ENCODE measurements at regions not wholly inside any gene's neighbourhood (a gene's known extent, or its start where the extent isn't known, plus 50 kb on each side); places are given as distances from the start of the nearest gene placed in this dataset.
"Not testable (repeated sequence)": the region's sequence is repeated elsewhere in the genome, so short reads cannot be mapped to it uniquely, and the experiment has no call there.

DNA sequence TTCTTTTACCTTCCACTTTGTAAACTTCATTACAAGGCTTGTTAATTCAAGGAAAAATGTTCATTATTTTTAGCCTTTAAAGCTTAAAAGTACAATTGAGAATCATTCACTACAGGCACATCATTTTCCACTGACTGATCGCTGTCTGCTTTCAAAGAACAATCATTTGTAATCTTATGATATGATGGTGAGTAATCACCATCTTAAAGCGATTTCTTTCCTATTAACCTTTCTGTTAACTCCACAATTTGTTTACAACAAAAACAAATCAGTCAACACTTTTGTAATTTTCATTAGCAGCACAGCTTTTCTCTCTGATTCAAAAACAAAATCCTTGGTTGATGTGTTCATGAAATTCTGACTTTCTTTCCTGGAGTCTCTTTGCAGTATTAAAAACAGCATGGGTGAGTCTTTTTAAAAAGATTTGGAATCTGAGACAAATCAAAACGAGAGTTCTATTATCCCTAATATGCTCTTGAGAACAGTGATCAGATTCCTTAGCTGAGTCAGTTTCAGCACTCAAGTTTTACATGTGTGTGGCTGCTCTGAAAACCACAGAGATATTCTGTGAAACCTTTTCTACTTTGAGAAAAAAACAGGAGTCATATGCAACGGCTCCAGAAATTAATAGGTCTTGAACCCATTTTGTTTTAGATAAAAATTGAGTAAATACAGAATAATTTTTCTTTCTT is 145.8 kb upstream of the TMPRSS15 start:
- intact Hi-C loops (cut with DNase I) = no loop called here
- no peak for DNase-seq (ENCODE audit: low spot score)

- no peak for DNase-seq (ENCODE audit: low spot score)
- intact Hi-C loops (cut with DNase I) = no loop called here
These were observed 146.8 kb upstream of the TMPRSS15 start for GRCh38 chr21:18550361-18550760.

- intact Hi-C loops (cut with DNase I) = no loop called here
- DNase-seq (ENCODE audit: low spot score) = no peak
These were observed 150.2 kb upstream of the TMPRSS15 start for GRCh38 chr21:18553786-18554185.

DNA sequence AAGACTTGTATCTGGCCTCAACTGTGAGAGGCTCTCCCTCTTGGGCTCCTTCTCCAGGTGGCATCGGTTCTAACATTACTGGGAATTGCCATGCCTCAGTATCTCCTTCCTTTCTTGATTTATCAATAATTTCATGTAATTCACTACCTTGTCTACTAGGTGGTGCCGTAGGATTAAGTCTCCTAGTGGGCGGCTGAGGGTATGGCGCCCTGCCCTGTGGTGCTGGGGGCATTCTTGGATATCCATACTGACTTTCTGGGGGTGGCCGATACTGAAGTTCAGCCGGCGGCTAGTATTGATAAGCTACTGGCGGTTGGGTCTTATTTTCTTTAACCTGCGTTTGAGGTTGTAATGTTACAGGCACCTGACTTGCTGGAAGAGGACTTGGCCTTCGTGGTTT is 164.2 kb upstream of the TMPRSS15 start:
- intact Hi-C loops (cut with DNase I); DNase-seq (ENCODE audit: low spot score): not testable (repeated sequence)

- DNase-seq (ENCODE audit: low spot score) = no peak
- intact Hi-C loops (cut with DNase I) = no loop called here
These were observed 184.5 kb upstream of the TMPRSS15 start for GRCh38 chr21:18588001-18588662.

DNA sequence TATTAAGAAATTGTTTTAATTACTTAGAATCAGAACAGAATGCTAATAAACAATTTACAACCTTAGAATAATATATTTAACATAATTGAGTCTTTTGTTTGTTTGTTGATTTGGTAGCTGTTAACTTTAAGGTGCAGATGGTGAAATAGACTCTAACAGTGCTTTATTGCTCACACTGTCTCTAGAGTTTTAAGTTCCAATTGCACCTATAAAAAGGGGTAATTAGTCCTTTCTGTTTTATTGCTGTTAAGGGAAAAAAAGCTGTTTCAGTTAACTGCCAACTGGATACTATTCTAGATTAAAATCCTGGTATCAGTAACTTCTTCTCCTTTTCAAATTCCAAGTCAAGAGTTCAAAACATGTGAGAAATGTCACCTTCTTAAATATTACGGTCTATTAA is 197.6 kb upstream of the TMPRSS15 start:
- DNase-seq (ENCODE audit: low spot score) = no peak
- intact Hi-C loops (cut with DNase I) = no loop called here

DNA sequence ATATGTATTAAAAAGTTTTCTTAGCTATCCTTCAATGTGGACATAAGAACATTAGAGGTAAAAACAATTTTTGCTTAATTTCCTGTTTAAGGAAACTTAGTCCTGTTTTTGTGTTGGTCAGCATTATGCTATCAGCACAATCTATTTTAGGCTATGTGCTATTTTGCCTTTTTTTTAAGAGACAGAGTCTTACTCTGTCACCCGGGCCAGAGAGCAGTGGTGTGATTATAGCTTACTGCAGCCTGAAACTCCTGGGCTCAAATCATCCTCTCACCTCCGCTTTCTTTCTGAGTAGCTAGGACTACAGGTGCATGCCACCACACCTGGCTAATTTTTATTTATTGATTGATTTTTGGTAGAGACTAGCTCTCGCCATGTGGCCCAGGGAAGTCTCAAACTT is 199.1 kb upstream of the TMPRSS15 start:
- intact Hi-C loops (cut with DNase I) = no loop called here
- no peak for DNase-seq (ENCODE audit: low spot score)

- no peak for DNase-seq (ENCODE audit: low spot score)
- intact Hi-C loops (cut with DNase I) = no loop called here
These were observed 199.7 kb upstream of the TMPRSS15 start for GRCh38 chr21:18603261-18603660.

DNA sequence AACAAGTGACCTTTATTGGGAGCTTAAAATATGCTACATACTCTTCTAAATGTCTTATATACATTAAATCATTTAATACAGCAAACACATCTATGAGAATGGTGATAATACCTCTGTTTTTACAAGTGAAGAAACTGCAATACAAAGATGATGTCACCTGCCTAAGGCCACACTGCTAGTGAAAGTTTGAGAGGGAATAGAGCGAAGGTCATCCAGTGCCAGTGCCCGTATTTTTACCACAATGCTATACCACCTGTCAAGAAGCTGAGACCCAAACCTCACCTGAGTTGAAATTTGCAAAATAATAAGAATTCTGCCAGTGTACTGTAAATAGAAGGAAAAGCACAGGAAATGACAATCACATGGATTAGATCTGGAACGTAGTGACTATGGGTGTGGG is 200.4 kb upstream of the TMPRSS15 start:
- DNase-seq (ENCODE audit: low spot score) = no peak
- intact Hi-C loops (cut with DNase I) = no loop called here

GRCh38 chr21:18608226-18608625 is 204.6 kb upstream of the TMPRSS15 start:
- intact Hi-C loops (cut with DNase I) = no loop called here
- no peak for DNase-seq (ENCODE audit: low spot score)

DNA sequence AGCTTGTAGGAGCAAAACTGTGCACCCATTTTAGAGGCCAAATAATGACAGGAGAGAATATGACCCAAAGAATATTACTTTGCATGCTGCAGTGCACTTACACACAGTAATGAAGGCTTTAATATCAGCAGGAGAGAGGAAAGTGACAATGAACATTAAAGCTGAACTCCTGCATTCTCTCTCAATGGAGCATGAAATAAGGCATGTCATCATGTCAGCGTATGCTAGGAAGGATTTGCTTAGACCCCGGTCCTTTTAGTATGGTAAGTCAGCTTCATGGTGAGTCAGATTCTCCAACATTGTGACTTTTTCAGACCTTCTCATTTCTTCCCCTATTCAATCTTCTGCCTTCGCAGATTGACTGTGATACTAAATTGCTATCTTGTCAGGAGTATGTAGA is 210.7 kb upstream of the TMPRSS15 start:
- DNase-seq (ENCODE audit: low spot score) = no peak
- intact Hi-C loops (cut with DNase I) = no loop called here

DNA sequence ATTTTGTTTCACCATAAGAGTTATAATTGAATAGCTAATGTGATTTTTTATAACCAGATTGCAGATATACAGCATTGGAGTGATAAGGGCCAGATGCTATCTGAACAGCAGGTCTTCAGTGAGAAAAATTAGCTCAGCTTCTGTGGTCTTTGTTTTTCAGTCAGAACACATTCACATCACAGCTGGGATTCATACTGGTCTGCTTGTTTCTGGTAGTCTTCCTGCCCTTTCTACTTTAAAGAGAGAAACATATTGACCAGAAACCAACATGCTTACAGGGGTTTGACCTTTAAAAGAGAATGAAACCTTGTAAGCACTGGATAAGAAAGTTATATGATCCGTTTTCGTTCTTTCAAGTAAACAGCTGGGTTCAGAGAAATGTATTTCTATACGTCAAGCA is 213.7 kb upstream of the TMPRSS15 start:
- no peak for DNase-seq (ENCODE audit: low spot score)
- intact Hi-C loops (cut with DNase I) = no loop called here

- no peak for DNase-seq (ENCODE audit: low spot score)
- intact Hi-C loops (cut with DNase I) = no loop called here
These were observed 216.9 kb upstream of the TMPRSS15 start for GRCh38 chr21:18620436-18620835.

GRCh38 chr21:18622383-18622782 is 218.8 kb upstream of the TMPRSS15 start:
- intact Hi-C loops (cut with DNase I) = no loop called here
- no peak for DNase-seq (ENCODE audit: low spot score)

DNA sequence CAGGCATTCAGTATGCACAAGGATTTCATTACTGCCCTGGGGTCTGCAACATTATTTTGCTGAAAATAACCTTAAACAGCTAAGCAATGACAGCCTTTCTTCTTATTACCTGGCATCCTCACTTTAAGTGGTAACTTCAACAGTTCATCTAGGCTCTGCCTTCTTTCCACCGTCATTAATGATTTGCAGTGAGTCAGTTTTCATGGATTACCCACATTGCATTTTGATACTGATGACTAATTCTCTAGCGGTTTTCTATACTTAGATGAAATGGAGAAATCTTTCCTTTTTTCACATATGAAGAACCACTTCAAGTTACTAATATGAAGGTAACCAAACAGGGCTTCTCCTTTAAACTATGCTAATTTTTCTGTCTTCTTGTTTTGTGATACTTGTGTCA is 226.9 kb upstream of the TMPRSS15 start:
- intact Hi-C loops (cut with DNase I) = no loop called here

DNA sequence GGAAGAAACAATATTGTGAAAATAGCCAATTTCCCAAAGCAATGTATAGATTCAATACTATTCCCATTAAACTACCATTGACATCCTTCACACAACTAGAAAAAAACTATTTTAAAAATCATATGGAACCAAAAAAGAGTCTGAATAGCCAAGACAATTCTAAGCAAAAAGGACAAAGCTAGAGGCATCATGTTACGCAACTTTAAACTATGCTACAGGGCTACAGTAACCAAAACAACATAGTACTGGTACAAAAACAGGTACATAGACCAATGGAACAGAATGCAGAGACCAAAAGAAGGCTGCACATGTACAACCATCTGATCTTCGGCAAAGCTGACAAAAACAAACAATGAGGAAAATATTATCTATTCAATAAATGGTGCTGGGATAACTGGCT is 233.3 kb upstream of the TMPRSS15 start:
- intact Hi-C loops (cut with DNase I) = no loop called here
- DNase-seq (ENCODE audit: low spot score) = no peak

More for the DNA sequence above, 226.9 kb upstream of the TMPRSS15 start:
- DNase-seq (ENCODE audit: low spot score) = no peak

DNA sequence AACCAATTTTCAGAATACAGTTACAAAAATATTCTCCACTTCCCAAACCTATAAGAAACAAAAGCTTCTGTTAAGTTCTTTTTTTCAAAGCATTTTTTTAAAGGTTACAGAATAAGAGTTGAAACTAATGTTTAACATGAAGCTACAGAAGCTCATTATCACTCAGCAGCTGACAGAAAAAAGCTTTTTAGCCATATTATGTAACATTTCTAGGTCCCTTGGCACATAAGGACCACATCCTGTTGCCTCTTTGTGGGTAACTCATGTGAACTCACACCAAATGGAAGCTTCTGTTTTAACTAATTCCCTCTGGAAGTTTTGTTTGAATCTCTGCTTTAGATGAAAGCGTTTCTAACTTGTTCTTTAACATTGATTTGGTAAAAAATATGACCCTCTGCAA is 242.5 kb upstream of the TMPRSS15 start:
- DNase-seq (ENCODE audit: low spot score) = no peak
- intact Hi-C loops (cut with DNase I) = no loop called here

GRCh38 chr21:18655931-18656330 is 252.3 kb upstream of the TMPRSS15 start:
- DNase-seq (ENCODE audit: low spot score) = no peak
- intact Hi-C loops (cut with DNase I) = no loop called here

- no peak for DNase-seq (ENCODE audit: low spot score)
- intact Hi-C loops (cut with DNase I) = no loop called here
These were observed 258.3 kb upstream of the TMPRSS15 start for GRCh38 chr21:18661842-18662241.

- no peak for DNase-seq (ENCODE audit: low spot score)
- intact Hi-C loops (cut with DNase I) = no loop called here
These were observed 260.1 kb upstream of the TMPRSS15 start for GRCh38 chr21:18663663-18664062.

- DNase-seq (ENCODE audit: low spot score) = no peak
- intact Hi-C loops (cut with DNase I) = no loop called here
These were observed 263.1 kb upstream of the TMPRSS15 start for GRCh38 chr21:18666725-18667124.

- intact Hi-C loops (cut with DNase I) = no loop called here
- DNase-seq (ENCODE audit: low spot score) = no peak
These were observed 270.2 kb upstream of the TMPRSS15 start for GRCh38 chr21:18673789-18674188.

Measured in cardiac septum (tissue), 1 donor.